ENCODE measurements at regions not wholly inside any gene's neighbourhood (a gene's known extent, or its start where the extent isn't known, plus 50 kb on each side); places are given as distances from the start of the nearest gene placed in this dataset.
A peak's percentile ranks its signal among the peaks of the same experiment; 100 is the strongest.

GRCh38 chr5:42321785-42322184, 101.5 kb upstream of the GHR start:
- H3F3A ChIP-seq (ENCODE audit: low read depth): no peaks in the 10 kb centered on the region
- H3K27ac Mint-ChIP-seq: no peak overlapping the region
- H3K36me3 Mint-ChIP-seq: no peaks in the 10 kb centered on the region
- no peaks in the 10 kb centered on the region for H4K20me1 ChIP-seq (ENCODE audit: low read depth)
- H3K27me3 ChIP-seq: no peaks in the 10 kb centered on the region
- H3K27ac ChIP-seq: no peak overlapping the region
- no peaks in the 10 kb centered on the region for H3K79me2 ChIP-seq (ENCODE audit: low read depth)
- peaks cover 13% of the 10 kb centered on the region for H3K9me3 Mint-ChIP-seq
- no peaks in the 10 kb centered on the region for H3K36me3 ChIP-seq
- H3K27me3 Mint-ChIP-seq (ENCODE audit: insufficient read depth, low read depth): no peaks in the 10 kb centered on the region
- peak overlapping the region; percentile 17 for H2AFZ ChIP-seq (replicated peaks)
- DNase-seq (ENCODE audit: low spot score): peak; percentile 4
- H3K4me1 ChIP-seq: no peaks in the 10 kb centered on the region
- H3K4me3 Mint-ChIP-seq: no peak overlapping the region
- no peak overlapping the region for H3K4me3 ChIP-seq
- H3K9ac ChIP-seq: no peak overlapping the region
- TF ChIP-seq EZH2phosphoT487 (IDR thresholded peaks at IDR 0.05) (no peak), EZH2 (IDR thresholded peaks at IDR 0.05) (no peak)
- TF ChIP-seq, protein P1, sequence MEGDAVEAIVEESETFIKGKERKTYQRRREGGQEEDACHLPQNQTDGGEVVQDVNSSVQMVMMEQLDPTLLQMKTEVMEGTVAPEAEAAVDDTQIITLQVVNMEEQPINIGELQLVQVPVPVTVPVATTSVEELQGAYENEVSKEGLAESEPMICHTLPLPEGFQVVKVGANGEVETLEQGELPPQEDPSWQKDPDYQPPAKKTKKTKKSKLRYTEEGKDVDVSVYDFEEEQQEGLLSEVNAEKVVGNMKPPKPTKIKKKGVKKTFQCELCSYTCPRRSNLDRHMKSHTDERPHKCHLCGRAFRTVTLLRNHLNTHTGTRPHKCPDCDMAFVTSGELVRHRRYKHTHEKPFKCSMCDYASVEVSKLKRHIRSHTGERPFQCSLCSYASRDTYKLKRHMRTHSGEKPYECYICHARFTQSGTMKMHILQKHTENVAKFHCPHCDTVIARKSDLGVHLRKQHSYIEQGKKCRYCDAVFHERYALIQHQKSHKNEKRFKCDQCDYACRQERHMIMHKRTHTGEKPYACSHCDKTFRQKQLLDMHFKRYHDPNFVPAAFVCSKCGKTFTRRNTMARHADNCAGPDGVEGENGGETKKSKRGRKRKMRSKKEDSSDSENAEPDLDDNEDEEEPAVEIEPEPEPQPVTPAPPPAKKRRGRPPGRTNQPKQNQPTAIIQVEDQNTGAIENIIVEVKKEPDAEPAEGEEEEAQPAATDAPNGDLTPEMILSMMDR (IDR thresholded peaks at IDR 0.05): no peak
- no peaks in the 10 kb centered on the region for H3K4me1 Mint-ChIP-seq
- H3K4me2 ChIP-seq: no peak overlapping the region
- H3K9me3 ChIP-seq (ENCODE audit: low read depth): peaks cover 4% of the 10 kb centered on the region

- H3K4me3 Mint-ChIP-seq: no peak overlapping the region
- Histone ChIP-seq H2AFZ (replicated peaks) (no peak overlapping the region), H3K36me3 (no peaks in the 10 kb centered on the region), H3K9ac (no peak overlapping the region), H3K4me3 (no peak overlapping the region), H3K9me3 (ENCODE audit: low read depth) (no peaks in the 10 kb centered on the region), H3K4me1 (no peaks in the 10 kb centered on the region), H3K27ac (no peak overlapping the region), H3F3A (ENCODE audit: low read depth) (no peaks in the 10 kb centered on the region), H3K27me3 (no peaks in the 10 kb centered on the region), H3K79me2 (ENCODE audit: low read depth) (no peaks in the 10 kb centered on the region), H3K4me2 (no peak overlapping the region), H4K20me1 (ENCODE audit: low read depth) (no peaks in the 10 kb centered on the region)
- peaks cover 5% of the 10 kb centered on the region for H3K27me3 Mint-ChIP-seq (ENCODE audit: insufficient read depth, low read depth)
- no peaks in the 10 kb centered on the region for H3K4me1 Mint-ChIP-seq
- H3K9me3 Mint-ChIP-seq: peaks cover 25% of the 10 kb centered on the region
- TF ChIP-seq EZH2phosphoT487 (IDR thresholded peaks at IDR 0.05) (no peak), EZH2 (IDR thresholded peaks at IDR 0.05) (no peak)
- TF ChIP-seq, protein P1 (IDR thresholded peaks at IDR 0.05): no peak
- no peak for DNase-seq (ENCODE audit: low spot score)
- H3K27ac Mint-ChIP-seq: no peak overlapping the region
- H3K36me3 Mint-ChIP-seq: no peaks in the 10 kb centered on the region
These were observed 86.1 kb upstream of the GHR start for GRCh38 chr5:42337143-42337542.

- no peak for DNase-seq (ENCODE audit: low spot score)
- Mint-ChIP-seq H3K36me3 (no peaks in the 10 kb centered on the region), H3K27ac (no peak overlapping the region), H3K4me3 (no peak overlapping the region), H3K9me3 (peaks cover 25% of the 10 kb centered on the region), H3K27me3 (ENCODE audit: insufficient read depth, low read depth) (peaks cover 5% of the 10 kb centered on the region), H3K4me1 (no peaks in the 10 kb centered on the region)
- Histone ChIP-seq H3K4me1 (no peaks in the 10 kb centered on the region), H3K9ac (no peak overlapping the region), H3K27me3 (no peaks in the 10 kb centered on the region), H3F3A (ENCODE audit: low read depth) (no peaks in the 10 kb centered on the region), H3K9me3 (ENCODE audit: low read depth) (no peaks in the 10 kb centered on the region), H3K4me2 (no peak overlapping the region), H3K27ac (no peak overlapping the region), H3K36me3 (no peaks in the 10 kb centered on the region), H3K79me2 (ENCODE audit: low read depth) (no peaks in the 10 kb centered on the region), H4K20me1 (ENCODE audit: low read depth) (no peaks in the 10 kb centered on the region), H2AFZ (replicated peaks) (no peak overlapping the region), H3K4me3 (no peak overlapping the region)
- TF ChIP-seq EZH2 (IDR thresholded peaks at IDR 0.05) (no peak), EZH2phosphoT487 (IDR thresholded peaks at IDR 0.05) (no peak)
- TF ChIP-seq, protein P1 (IDR thresholded peaks at IDR 0.05): no peak
These were observed 85.6 kb upstream of the GHR start for GRCh38 chr5:42337607-42338006.
